Keratinocyte (primary cell): ENCODE measurements at regions not wholly inside any gene's neighbourhood (a gene's known extent, or its start where the extent isn't known, plus 50 kb on each side); places are given as distances from the start of the nearest gene placed in this dataset.

Experiments
- DNase-seq: peaks from one replicate; pipeline ENCODE4 v3.0.0-alpha.2; 2011; ENCODE audit warnings: low read depth, missing footprints, low spot score
- FAIRE-seq: peaks from 2 replicates; lab custom pipeline; 2011; peaks lifted over from hg19 to GRCh38; lab: Jason Lieb, UNC
- H2AFZ ChIP-seq: 2 replicates; pipeline ENCODE4 v1.6.0; 2012; ENCODE audit warnings: low read length, control low read depth, inconsistent platforms; ENCODE audit not compliant: control insufficient read depth
- H3K27ac ChIP-seq: 2 replicates; pipeline ENCODE4 v1.5.1; 2011; ENCODE audit warnings: low read length; ENCODE audit not compliant: control insufficient read depth, insufficient read depth
- H3K27me3 ChIP-seq: 3 replicates; pipeline ENCODE4 v1.6.0; 2011; ENCODE audit warnings: low read length; ENCODE audit not compliant: control insufficient read depth, insufficient read depth; ENCODE audit errors: extremely low read depth
- H3K36me3 ChIP-seq, 2 experiments: 2 replicates in 1 of 2; 3 replicates in 1 of 2; pipeline ENCODE4 v1.5.1; 2011; ENCODE audit warnings: low read length in 2 of 2, mild to moderate bottlenecking in 1 of 2; ENCODE audit not compliant: control insufficient read depth in 2 of 2, insufficient read depth in 2 of 2; ENCODE audit errors: extremely low read depth in 1 of 2
- H3K4me1 ChIP-seq: 3 replicates; pipeline ENCODE4 v1.5.1; 2011; ENCODE audit warnings: low read length; ENCODE audit not compliant: control insufficient read depth, insufficient read depth; ENCODE audit errors: extremely low read depth
- H3K4me2 ChIP-seq: 3 replicates; pipeline ENCODE4 v1.6.0; 2011; ENCODE audit warnings: low read depth, low read length; ENCODE audit not compliant: control insufficient read depth, insufficient read depth; ENCODE audit errors: extremely low read depth
- H3K4me3 ChIP-seq, 3 experiments: fragments of 200-600 bp in 1 of 3; sonication (generic) in 1 of 3; 2 replicates in 2 of 3; 3 replicates in 1 of 3; pipeline ENCODE4 v1.5.1; 2011 to 2016; ENCODE audit warnings: low read length in 3 of 3, mild to moderate bottlenecking in 3 of 3, control low read depth in 2 of 3, inconsistent platforms in 1 of 3, low read depth in 1 of 3, mixed read lengths in 1 of 3, mixed run types in 1 of 3, moderate library complexity in 1 of 3; ENCODE audit not compliant: control insufficient read depth in 2 of 3, insufficient read depth in 2 of 3; ENCODE audit errors: extremely low read depth in 1 of 3
- H3K79me2 ChIP-seq: 2 replicates; pipeline ENCODE4 v1.6.0; 2012; ENCODE audit warnings: low read length; ENCODE audit not compliant: control insufficient read depth, insufficient read depth
- H3K9ac ChIP-seq: 3 replicates; pipeline ENCODE4 v1.6.0; 2011; ENCODE audit warnings: low read length; ENCODE audit not compliant: control insufficient read depth, insufficient read depth; ENCODE audit errors: extremely low read depth
- H3K9me1 ChIP-seq: 3 replicates; pipeline ENCODE4 v1.6.0; 2011; ENCODE audit warnings: low read length; ENCODE audit not compliant: control insufficient read depth, insufficient read depth; ENCODE audit errors: extremely low read depth
- H3K9me3 ChIP-seq: 2 replicates; pipeline ENCODE4 v1.5.1; 2012; ENCODE audit warnings: low read depth, low read length; ENCODE audit not compliant: control insufficient read depth
- H4K20me1 ChIP-seq: 3 replicates; pipeline ENCODE4 v1.6.0; 2011; ENCODE audit warnings: low read length; ENCODE audit not compliant: control insufficient read depth, insufficient read depth; ENCODE audit errors: extremely low read depth
- CTCF ChIP-seq, 3 experiments: IDR thresholded peaks in 1 of 3; conservative IDR thresholded peaks in 1 of 3; optimal IDR thresholded peaks in 1 of 3; 2 replicates in 2 of 3; 3 replicates in 1 of 3; pipeline versions ENCODE3 to v1.5.1; 2011; ENCODE audit warnings: low read length in 3 of 3, mild to moderate bottlenecking in 3 of 3, moderate library complexity in 2 of 3, control low read depth in 1 of 3, inconsistent platforms in 1 of 3; ENCODE audit not compliant: insufficient read depth in 2 of 3; ENCODE audit errors: extremely low read depth in 1 of 3
- EZH2 ChIP-seq: IDR thresholded peaks from one replicate; pipeline ENCODE4 v1.6.1; 2012; ENCODE audit warnings: inconsistent platforms, mild to moderate bottlenecking, low read length, moderate library complexity
- dilution Hi-C: fragments of 300-500 bp; cut with MboI; formaldehyde crosslinking; loops from one replicate; pipeline ENCODE4 v1.7.0; 2020; ENCODE audit warnings: low sequenced_read_pairs; ENCODE audit not compliant: extremely low pct_ligation_motif_present

GRCh38 chr2:36172824-36173223 lies 182.8 kb upstream of the CRIM1 start:
- Histone ChIP-seq H3K9ac (no peak overlapping the region), H3K79me2 (no peaks in the 10 kb centered on the region), H3K4me2 (no peak overlapping the region), H2AFZ (no peak overlapping the region), H3K36me3 (no peaks in the 10 kb centered on the region), H3K4me1 (peaks cover 5% of the 10 kb centered on the region), H4K20me1 (no peaks in the 10 kb centered on the region), H3K27ac (no peak overlapping the region), H3K27me3 (no peaks in the 10 kb centered on the region), H3K9me1 (no peaks in the 10 kb centered on the region), H3K9me3 (no peaks in the 10 kb centered on the region), H3K4me3 (no peak overlapping the region)
- dilution Hi-C loops = no loop called here
- TF ChIP-seq EZH2 = no peak
- TF ChIP-seq CTCF (optimal IDR thresholded peaks at IDR 0.05 in 1 of 3, IDR thresholded peaks at IDR 0.05 in 1 of 3, conservative IDR thresholded peaks at IDR 0.05 in 1 of 3; ENCODE audit: extremely low read depth in 1 of 3, insufficient read depth in 2 of 3, low read length in 3 of 3) = no peak
- FAIRE-seq (no peak), DNase-seq (no peak)

GRCh38 chr2:36170805-36171204 lies 184.8 kb upstream of the CRIM1 start:
- H3K9me1 ChIP-seq = no peaks in the 10 kb centered on the region
- H3K36me3 ChIP-seq = no peaks in the 10 kb centered on the region
- dilution Hi-C loops = no loop called here

More at GRCh38 chr2:36170805-36171204, 184.8 kb upstream of the CRIM1 start:
- DNase-seq = no peak
- FAIRE-seq = no peak
- H2AFZ ChIP-seq = no peak overlapping the region
- H4K20me1 ChIP-seq = no peaks in the 10 kb centered on the region
- no peak overlapping the region for H3K9ac ChIP-seq
- H3K4me2 ChIP-seq = no peak overlapping the region
- H3K4me1 ChIP-seq = peaks cover 5% of the 10 kb centered on the region
- H3K9me3 ChIP-seq = no peaks in the 10 kb centered on the region
- no peak overlapping the region for H3K27ac ChIP-seq
- H3K79me2 ChIP-seq = no peaks in the 10 kb centered on the region
- TF ChIP-seq EZH2 (no peak), CTCF (optimal IDR thresholded peaks at IDR 0.05 in 1 of 3, IDR thresholded peaks at IDR 0.05 in 1 of 3, conservative IDR thresholded peaks at IDR 0.05 in 1 of 3; ENCODE audit: extremely low read depth in 1 of 3, insufficient read depth in 2 of 3, low read length in 3 of 3) (no peak)
- no peaks in the 10 kb centered on the region for H3K27me3 ChIP-seq
- H3K4me3 ChIP-seq = no peak overlapping the region
